ENCODE measurements at regions not wholly inside any gene's neighbourhood (a gene's known extent, or its start where the extent isn't known, plus 50 kb on each side); places are given as distances from the start of the nearest gene placed in this dataset.
A peak's percentile ranks its signal among the peaks of the same experiment; 100 is the strongest.

DNA sequence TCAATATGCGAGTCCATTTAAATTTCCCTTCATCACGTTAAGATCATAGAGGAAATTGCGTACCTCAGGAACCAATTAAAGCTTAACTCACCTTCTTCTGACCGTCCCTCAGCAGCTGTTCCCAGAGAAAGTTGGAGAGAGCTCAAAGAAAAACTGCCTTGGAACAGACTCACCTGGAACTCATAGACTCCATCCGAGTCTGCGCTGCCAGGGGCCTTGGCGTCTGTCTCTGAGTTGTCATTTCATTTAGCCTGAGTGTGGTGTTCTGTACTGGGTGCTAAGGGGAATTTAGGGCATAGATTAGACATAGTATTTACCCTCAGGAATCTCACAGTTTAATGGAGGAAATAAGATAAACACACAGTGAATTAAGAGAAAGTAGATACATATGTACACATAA lies 892.7 kb downstream of the TLE1 start:
- H3K79me1 ChIP-seq (replicated peaks; ENCODE audit: low read length, poor library complexity, severe bottlenecking), result no peaks in the 10 kb centered on the region
- H4K91ac ChIP-seq (ENCODE audit: low read length), result no peak overlapping the region
- peaks cover 8% of the 10 kb centered on the region for H3K9me3 ChIP-seq (ENCODE audit: control insufficient read depth, low read length)
- H3K4ac ChIP-seq (ENCODE audit: low read depth in 1 of 2, low read length in 2 of 2), result peak overlapping the region in 1 of 2 experiments; percentile 88
- no peak overlapping the region for H3K27ac ChIP-seq (ENCODE audit: low read length, poor library complexity, severe bottlenecking)
- no peaks in the 10 kb centered on the region for H3K4me1 ChIP-seq (ENCODE audit: control insufficient read depth, insufficient read depth, low read depth, low read length)
- DNase-seq, result no peak
- H3K18ac ChIP-seq (ENCODE audit: low read depth in 1 of 2, low read length in 2 of 2), result peak overlapping the region; percentile 34 to 64
- WGBS, result 91% methylated on average over 6 of the region's 7 CpGs
- H2BK12ac ChIP-seq (ENCODE audit: low read length in 2 of 2), result peak overlapping the region in 1 of 2 experiments; percentile 54
- H3K36me3 ChIP-seq (ENCODE audit: control insufficient read depth in 1 of 2, insufficient read depth in 2 of 2, low read depth in 1 of 2, low read length in 2 of 2), result no peaks in the 10 kb centered on the region
- H2BK5ac ChIP-seq (ENCODE audit: low read depth, low read length, poor library complexity, severe bottlenecking), result no peak overlapping the region
- H2AK5ac ChIP-seq (ENCODE audit: low read length, severe bottlenecking), result no peak overlapping the region
- no peak overlapping the region for H3K4me3 ChIP-seq (ENCODE audit: insufficient read depth in 1 of 2, low read depth in 1 of 2, low read length in 2 of 2)
- H3K14ac ChIP-seq (ENCODE audit: low read length in 2 of 2), result no peak overlapping the region
- no peak overlapping the region for H3K9ac ChIP-seq (ENCODE audit: low read length)
- H3K4me2 ChIP-seq (ENCODE audit: low read length, poor library complexity, severe bottlenecking), result no peak overlapping the region
- peaks cover 0 to 3% of the 10 kb centered on the region in 2 experiments for H3K27me3 ChIP-seq (ENCODE audit: control insufficient read depth in 1 of 2, insufficient read depth in 1 of 2, low read length in 2 of 2)
- H3K23ac ChIP-seq (ENCODE audit: low read length in 2 of 2), result no peak overlapping the region
- H4K8ac ChIP-seq (ENCODE audit: low read length), result peak overlapping the region; percentile 7
- H2BK120ac ChIP-seq (ENCODE audit: low read depth, low read length), result no peak overlapping the region
- H2AFZ ChIP-seq (ENCODE audit: low read depth, low read length), result no peak overlapping the region
- peak overlapping the region; percentile 48 for H2BK15ac ChIP-seq (ENCODE audit: low read depth, poor library complexity, severe bottlenecking)

DNA sequence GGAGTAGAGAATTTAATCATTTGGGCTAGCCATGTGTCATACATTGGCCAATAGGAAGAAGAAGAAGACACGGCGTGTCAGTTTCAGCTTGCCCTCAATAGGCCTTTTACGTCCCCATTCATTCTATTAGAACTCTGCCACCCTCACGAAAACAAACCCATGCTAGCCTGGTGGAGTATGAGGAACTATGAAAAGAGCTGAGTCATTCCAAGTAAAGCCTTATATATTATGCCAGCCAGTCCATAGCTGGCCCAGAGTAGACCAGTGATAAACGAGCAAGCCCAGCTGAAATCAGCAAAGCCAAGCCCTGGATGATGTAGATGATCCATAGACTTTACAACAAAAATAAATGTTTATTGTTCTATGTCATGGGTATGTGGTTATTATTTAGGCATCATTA lies 895.1 kb downstream of the TLE1 start:
- Histone ChIP-seq H2BK5ac (ENCODE audit: low read depth, low read length, poor library complexity, severe bottlenecking) (no peak overlapping the region), H2BK15ac (ENCODE audit: low read depth, poor library complexity, severe bottlenecking) (no peak overlapping the region), H2BK120ac (ENCODE audit: low read depth, low read length) (no peak overlapping the region), H3K23ac (ENCODE audit: low read length in 2 of 2) (no peak overlapping the region), H3K27ac (ENCODE audit: low read length, poor library complexity, severe bottlenecking) (no peak overlapping the region), H3K9me3 (ENCODE audit: control insufficient read depth, low read length) (no peaks in the 10 kb centered on the region), H2AK5ac (ENCODE audit: low read length, severe bottlenecking) (no peak overlapping the region), H3K4me3 (ENCODE audit: insufficient read depth in 1 of 2, low read depth in 1 of 2, low read length in 2 of 2) (no peak overlapping the region), H3K4ac (ENCODE audit: low read depth in 1 of 2, low read length in 2 of 2) (no peak overlapping the region), H2AFZ (ENCODE audit: low read depth, low read length) (no peak overlapping the region), H3K4me2 (ENCODE audit: low read length, poor library complexity, severe bottlenecking) (no peak overlapping the region), H3K18ac (ENCODE audit: low read depth in 1 of 2, low read length in 2 of 2) (no peak overlapping the region), H3K14ac (ENCODE audit: low read length in 2 of 2) (no peak overlapping the region), H3K4me1 (ENCODE audit: control insufficient read depth, insufficient read depth, low read depth, low read length) (no peaks in the 10 kb centered on the region), H3K36me3 (ENCODE audit: control insufficient read depth in 1 of 2, insufficient read depth in 2 of 2, low read depth in 1 of 2, low read length in 2 of 2) (no peaks in the 10 kb centered on the region), H2BK12ac (ENCODE audit: low read length in 2 of 2) (no peak overlapping the region), H4K91ac (ENCODE audit: low read length) (no peak overlapping the region), H3K79me1 (replicated peaks; ENCODE audit: low read length, poor library complexity, severe bottlenecking) (no peaks in the 10 kb centered on the region), H4K8ac (ENCODE audit: low read length) (no peak overlapping the region), H3K27me3 (ENCODE audit: control insufficient read depth in 1 of 2, insufficient read depth in 1 of 2, low read length in 2 of 2) (peaks cover 0 to 3% of the 10 kb centered on the region in 2 experiments), H3K9ac (ENCODE audit: low read length) (no peak overlapping the region)
- DNase-seq, result no peak
- WGBS, result 100% methylated on average over 2 of the region's 5 CpGs

GRCh38 chr9:80793706-80794105 lies 895.6 kb downstream of the TLE1 start:
- Histone ChIP-seq H3K27me3 (ENCODE audit: control insufficient read depth in 1 of 2, insufficient read depth in 1 of 2, low read length in 2 of 2) (peaks cover 0 to 3% of the 10 kb centered on the region in 2 experiments), H3K9me3 (ENCODE audit: control insufficient read depth, low read length) (no peaks in the 10 kb centered on the region), H2BK5ac (ENCODE audit: low read depth, low read length, poor library complexity, severe bottlenecking) (no peak overlapping the region), H4K91ac (ENCODE audit: low read length) (no peak overlapping the region), H4K8ac (ENCODE audit: low read length) (no peak overlapping the region), H2AFZ (ENCODE audit: low read depth, low read length) (no peak overlapping the region), H2BK15ac (ENCODE audit: low read depth, poor library complexity, severe bottlenecking) (no peak overlapping the region), H3K4me1 (ENCODE audit: control insufficient read depth, insufficient read depth, low read depth, low read length) (no peaks in the 10 kb centered on the region), H3K4me2 (ENCODE audit: low read length, poor library complexity, severe bottlenecking) (no peak overlapping the region), H3K9ac (ENCODE audit: low read length) (no peak overlapping the region), H3K4ac (ENCODE audit: low read depth in 1 of 2, low read length in 2 of 2) (no peak overlapping the region), H2BK12ac (ENCODE audit: low read length in 2 of 2) (no peak overlapping the region), H3K18ac (ENCODE audit: low read depth in 1 of 2, low read length in 2 of 2) (no peak overlapping the region), H3K4me3 (ENCODE audit: insufficient read depth in 1 of 2, low read depth in 1 of 2, low read length in 2 of 2) (no peak overlapping the region), H2AK5ac (ENCODE audit: low read length, severe bottlenecking) (no peak overlapping the region), H2BK120ac (ENCODE audit: low read depth, low read length) (no peak overlapping the region), H3K14ac (ENCODE audit: low read length in 2 of 2) (no peak overlapping the region), H3K23ac (ENCODE audit: low read length in 2 of 2) (no peak overlapping the region), H3K27ac (ENCODE audit: low read length, poor library complexity, severe bottlenecking) (no peak overlapping the region), H3K36me3 (ENCODE audit: control insufficient read depth in 1 of 2, insufficient read depth in 2 of 2, low read depth in 1 of 2, low read length in 2 of 2) (no peaks in the 10 kb centered on the region), H3K79me1 (replicated peaks; ENCODE audit: low read length, poor library complexity, severe bottlenecking) (no peaks in the 10 kb centered on the region)
- no peak for DNase-seq

GRCh38 chr9:80792726-80793125 lies 896.6 kb downstream of the TLE1 start:
- no peak overlapping the region for H3K4me3 ChIP-seq (ENCODE audit: insufficient read depth in 1 of 2, low read depth in 1 of 2, low read length in 2 of 2)
- peaks cover 2% of the 10 kb centered on the region for H3K9me3 ChIP-seq (ENCODE audit: control insufficient read depth, low read length)
- no peaks in the 10 kb centered on the region for H3K4me1 ChIP-seq (ENCODE audit: control insufficient read depth, insufficient read depth, low read depth, low read length)
- H2AFZ ChIP-seq (ENCODE audit: low read depth, low read length), result no peak overlapping the region
- no peak overlapping the region for H2AK5ac ChIP-seq (ENCODE audit: low read length, severe bottlenecking)
- H3K9ac ChIP-seq (ENCODE audit: low read length), result no peak overlapping the region
- no peak overlapping the region for H3K4me2 ChIP-seq (ENCODE audit: low read length, poor library complexity, severe bottlenecking)
- no peak overlapping the region for H2BK5ac ChIP-seq (ENCODE audit: low read depth, low read length, poor library complexity, severe bottlenecking)
- DNase-seq, result no peak
- no peak overlapping the region for H3K27ac ChIP-seq (ENCODE audit: low read length, poor library complexity, severe bottlenecking)
- H3K23ac ChIP-seq (ENCODE audit: low read length in 2 of 2), result no peak overlapping the region
- H3K18ac ChIP-seq (ENCODE audit: low read depth in 1 of 2, low read length in 2 of 2), result no peak overlapping the region
- H3K79me1 ChIP-seq (replicated peaks; ENCODE audit: low read length, poor library complexity, severe bottlenecking), result no peaks in the 10 kb centered on the region
- no peak overlapping the region for H3K14ac ChIP-seq (ENCODE audit: low read length in 2 of 2)
- WGBS, result 100% methylated on average over 3 of the region's 3 CpGs
- H3K27me3 ChIP-seq (ENCODE audit: control insufficient read depth in 1 of 2, insufficient read depth in 1 of 2, low read length in 2 of 2), result peaks cover 0 to 3% of the 10 kb centered on the region in 2 experiments
- H4K91ac ChIP-seq (ENCODE audit: low read length), result no peak overlapping the region
- H2BK15ac ChIP-seq (ENCODE audit: low read depth, poor library complexity, severe bottlenecking), result no peak overlapping the region
- H2BK12ac ChIP-seq (ENCODE audit: low read length in 2 of 2), result no peak overlapping the region
- no peaks in the 10 kb centered on the region for H3K36me3 ChIP-seq (ENCODE audit: control insufficient read depth in 1 of 2, insufficient read depth in 2 of 2, low read depth in 1 of 2, low read length in 2 of 2)
- H2BK120ac ChIP-seq (ENCODE audit: low read depth, low read length), result no peak overlapping the region
- H4K8ac ChIP-seq (ENCODE audit: low read length), result no peak overlapping the region
- no peak overlapping the region for H3K4ac ChIP-seq (ENCODE audit: low read depth in 1 of 2, low read length in 2 of 2)

Measured in mesenchymal stem cell (in vitro differentiated cells and primary cell).